Hindlimb muscle (tissue), 1 donor: ENCODE measurements at regions not wholly inside any gene's neighbourhood (a gene's known extent, or its start where the extent isn't known, plus 50 kb on each side); places are given as distances from the start of the nearest gene placed in this dataset.

Source experiments
- DNase-seq: peaks from one replicate; pipeline ENCODE4 v3.0.0-alpha.2; 2013

GRCh38 chr6:33862536-33862935 is 58.7 kb upstream of the MLN start:
- no peak for DNase-seq

DNA sequence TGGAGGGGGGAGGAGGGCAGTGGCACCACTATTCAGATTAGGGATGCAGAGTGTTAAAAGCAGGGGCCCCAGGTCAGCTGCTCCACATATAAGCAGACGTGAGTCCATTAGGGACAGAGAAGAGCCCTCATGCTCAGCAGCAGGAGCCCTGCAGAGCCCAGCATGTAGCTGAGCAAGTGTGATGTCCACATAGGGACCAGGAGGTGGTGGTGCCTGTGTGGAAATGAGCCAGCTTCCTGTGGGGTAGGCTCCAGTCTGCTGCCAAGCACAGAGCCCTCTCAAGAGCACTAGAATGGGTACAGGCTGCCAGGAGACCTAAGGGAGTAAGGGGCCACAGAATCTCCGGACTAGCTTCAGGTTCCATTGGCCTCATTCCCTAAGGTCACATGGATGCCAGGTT is 57.9 kb upstream of the MLN start:
- DNase-seq: no peak

DNA sequence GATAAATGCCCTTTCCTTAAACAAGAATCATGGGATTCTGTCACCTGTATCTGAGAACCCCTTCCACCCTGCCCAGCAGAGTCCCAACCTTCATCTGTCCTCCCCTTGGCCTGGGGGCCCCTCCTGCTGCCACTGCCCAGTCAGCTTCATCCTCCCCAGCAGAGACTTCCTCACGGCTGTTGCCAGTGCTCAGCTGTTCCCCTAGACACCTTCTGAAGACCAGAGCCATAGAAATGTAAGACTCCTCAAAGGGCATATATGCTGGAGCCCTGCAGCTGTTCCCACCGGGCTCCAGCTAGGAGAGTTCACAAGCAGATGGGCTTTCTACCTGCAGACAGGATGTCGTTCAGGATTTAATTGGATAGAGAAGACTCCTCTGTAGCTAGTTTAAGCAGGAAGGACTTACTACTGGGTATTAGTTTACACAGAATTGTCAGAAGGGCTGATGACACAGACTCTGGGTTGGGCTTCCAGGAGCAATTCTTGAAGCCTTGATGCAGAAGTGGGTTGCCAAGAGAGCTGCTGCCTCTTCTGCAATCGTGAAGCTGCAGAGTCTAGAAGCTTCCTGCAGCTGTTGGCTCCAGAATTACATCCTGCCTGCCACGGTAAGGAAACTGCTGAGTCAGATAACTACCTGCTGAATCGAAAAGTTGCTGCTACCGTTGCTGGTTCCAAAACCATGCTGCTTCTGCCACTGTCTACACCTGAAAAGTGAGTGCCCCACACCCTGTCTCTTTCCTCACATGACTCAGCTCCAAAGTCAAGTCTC is 57.1 kb upstream of the MLN start:
- no peak for DNase-seq

DNA sequence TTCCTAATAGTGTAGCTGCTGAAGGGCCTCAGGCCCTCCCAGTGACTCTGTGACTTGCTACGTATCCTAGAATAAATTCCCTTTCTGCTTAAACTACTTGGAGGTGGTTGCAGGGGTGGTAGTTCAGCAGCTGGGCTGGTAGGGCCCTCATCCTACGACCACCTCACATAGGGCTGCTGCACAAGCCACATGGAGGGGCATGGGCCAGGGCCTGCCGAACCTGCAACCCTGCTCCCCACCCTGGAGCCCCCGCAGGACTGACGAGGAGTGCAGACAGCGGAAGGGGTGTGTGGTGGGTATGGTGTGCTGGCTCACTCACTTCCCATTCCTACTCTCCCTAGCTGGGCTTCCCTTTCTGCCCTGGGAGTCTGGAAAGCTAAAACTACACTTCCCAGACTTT is 56.2 kb upstream of the MLN start:
- no peak for DNase-seq

DNA sequence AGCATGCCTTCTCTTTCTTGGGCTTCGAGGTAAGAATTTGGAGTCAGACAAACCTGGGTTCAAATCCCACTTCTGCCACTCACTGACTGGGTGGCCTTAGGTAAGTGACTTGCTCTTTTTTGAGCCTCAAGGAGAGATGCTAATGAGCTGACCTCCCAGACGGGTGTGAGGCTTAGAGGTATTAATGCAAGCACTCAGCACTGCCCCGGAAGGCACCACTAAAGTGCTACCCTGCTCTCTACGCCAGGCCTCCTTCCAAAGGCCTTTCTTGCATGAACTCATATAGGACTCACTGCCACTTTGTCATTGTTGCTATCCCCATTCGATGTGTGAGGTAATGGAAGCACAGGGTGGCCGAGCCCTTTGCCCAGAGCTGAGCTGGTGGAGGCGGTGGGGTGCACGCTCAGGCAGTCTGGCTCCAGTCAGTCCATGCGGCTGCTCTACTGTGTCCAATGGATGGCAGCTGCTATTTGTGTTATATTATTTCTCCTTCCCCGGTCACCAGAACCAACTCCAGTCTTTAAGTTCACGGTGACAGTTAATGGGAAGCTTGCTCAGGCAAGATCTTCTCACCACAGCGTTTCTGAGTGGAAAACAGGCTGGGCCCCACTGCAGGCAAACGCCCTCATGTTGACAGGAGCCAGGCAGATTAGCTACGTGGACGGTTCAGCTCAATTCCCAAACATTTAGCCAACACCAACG is 55.2 kb upstream of the MLN start:
- DNase-seq: no peak

- no peak for DNase-seq
Measured at GRCh38 chr6:33857932-33858475, 54.2 kb upstream of the MLN start.

DNA sequence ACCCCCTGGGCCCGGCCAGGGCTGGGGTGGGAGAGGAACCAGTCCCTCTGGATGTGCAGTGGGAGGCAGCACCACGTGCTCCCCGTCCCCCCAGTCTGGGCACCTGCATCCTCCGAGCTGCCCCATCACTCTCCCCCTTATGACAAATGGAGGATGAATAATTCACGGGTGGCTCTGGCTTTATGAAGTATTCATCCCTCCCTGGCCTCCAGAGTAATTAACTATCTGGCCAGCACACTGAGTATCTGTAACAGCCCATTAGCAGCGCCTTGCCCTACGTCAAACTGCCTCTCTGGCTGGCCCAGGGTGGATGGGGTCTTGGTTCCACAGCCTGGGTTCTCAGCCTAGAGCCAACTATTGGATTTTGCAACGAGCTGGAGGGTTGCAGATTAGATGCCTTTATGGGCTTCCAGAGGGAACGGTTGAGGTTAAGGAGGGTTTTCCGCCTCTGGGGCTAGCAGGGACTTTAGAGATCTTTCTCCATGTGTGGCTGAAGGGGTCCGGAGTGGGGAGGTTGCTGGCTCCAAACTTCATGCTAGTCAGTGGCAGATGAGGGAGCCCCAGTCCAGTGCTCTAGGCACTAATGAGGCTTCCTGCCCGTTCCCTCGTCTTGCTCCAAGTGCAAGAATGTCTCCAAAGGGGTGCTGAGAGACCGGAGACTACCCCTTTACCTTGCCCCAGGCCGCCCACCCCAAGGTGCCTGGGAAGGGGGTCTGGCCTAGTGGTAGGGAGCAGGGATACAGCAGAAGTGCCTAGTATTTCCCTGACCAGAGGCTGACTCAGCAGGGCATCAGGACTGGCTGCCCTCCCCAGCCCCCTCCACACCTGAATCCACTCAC is 53.5 kb upstream of the MLN start:
- no peak for DNase-seq

- DNase-seq: no peak
Measured at GRCh38 chr6:33856655-33857054, 52.9 kb upstream of the MLN start.

DNA sequence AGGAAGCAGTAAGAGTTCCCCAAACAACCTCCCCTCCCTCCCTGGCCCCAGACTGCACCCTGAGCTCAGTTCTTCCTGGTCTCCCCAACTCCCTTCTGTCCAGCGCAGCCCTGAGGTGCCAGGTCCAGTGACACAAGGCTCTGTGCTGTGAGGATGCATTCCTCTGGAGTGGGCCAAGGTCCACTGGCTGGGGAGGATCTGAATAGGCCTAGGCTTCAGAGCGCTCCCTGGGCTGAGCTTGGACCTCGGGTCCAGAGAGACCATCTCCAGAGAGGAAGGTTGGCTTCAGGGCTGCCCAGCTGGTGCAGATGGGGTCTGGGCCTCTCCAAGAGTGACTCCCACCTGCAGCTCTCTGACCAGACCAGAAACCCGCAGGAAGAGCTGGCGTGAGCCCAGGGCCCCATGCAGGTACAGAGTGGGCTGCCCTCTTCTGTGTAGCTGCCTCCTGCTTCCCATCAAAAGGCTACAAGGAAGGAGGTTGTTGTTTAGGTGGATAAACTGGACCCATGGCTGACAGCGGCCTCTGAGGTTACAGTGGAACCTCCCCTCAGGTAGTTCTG is 52.3 kb upstream of the MLN start:
- DNase-seq: no peak

- no peak for DNase-seq
Measured at GRCh38 chr6:33854572-33855030, 50.8 kb upstream of the MLN start.

DNA sequence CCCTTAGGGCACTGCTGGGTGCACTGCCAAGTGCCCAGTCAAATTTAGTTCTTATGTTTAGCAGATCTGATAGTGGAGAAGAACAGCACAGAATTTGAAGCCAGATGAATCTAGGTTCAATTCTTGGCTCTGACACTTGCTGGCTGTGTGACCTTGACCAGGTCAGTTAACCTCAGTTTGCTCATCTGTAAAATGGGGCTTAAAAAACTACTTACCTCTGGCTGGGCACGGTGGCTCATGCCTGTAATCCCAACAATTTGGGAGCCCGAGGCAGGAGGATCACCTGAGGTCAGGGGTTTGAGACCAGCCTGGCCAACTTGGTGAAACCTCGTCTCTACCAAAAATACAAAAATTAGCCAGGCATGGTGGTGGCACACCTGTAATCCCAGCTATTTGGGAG is 49.9 kb upstream of the MLN start:
- DNase-seq: no peak
